ENCODE measurements at regions not wholly inside any gene's neighbourhood (a gene's known extent, or its start where the extent isn't known, plus 50 kb on each side); places are given as distances from the start of the nearest gene placed in this dataset.

DNA sequence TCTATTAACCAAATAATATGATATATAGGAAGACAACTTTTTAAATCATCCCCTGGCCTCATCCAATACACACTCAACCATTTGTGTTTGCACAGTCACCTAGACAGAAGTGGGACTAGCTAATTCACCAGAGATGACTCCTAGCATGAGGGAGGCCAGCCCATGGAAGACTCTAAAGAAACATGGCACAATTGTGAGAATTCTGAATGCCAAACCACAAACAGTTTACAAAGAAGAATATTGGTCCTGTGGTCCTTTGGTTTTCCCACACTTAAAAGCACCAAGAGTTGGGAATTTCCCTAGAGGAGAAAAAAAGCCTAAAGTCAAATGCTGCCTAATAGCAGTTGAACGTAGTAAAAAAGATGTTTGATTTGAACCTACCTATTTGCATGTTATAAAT, 609.9 kb downstream of the ACTL7B start:
- no peaks in the 10 kb centered on the region for H3K27me3 Mint-ChIP-seq (ENCODE audit: unreplicated experiment)
- no peaks in the 10 kb centered on the region for H3K9me3 Mint-ChIP-seq (ENCODE audit: low read depth, unreplicated experiment)
- no peaks in the 10 kb centered on the region for H3K4me1 Mint-ChIP-seq (ENCODE audit: low read depth, unreplicated experiment)
- CTCF ChIA-PET, result no interaction called here
- intact Hi-C loops (cut with micrococcal nuclease; ENCODE audit: unreplicated experiment), result no loop called here
- no TSS peak for BruUV-seq (replicated peaks)
- no peak overlapping the region for H3K4me3 Mint-ChIP-seq (ENCODE audit: low read depth, unreplicated experiment)
- H3K36me3 Mint-ChIP-seq (ENCODE audit: insufficient read depth, unreplicated experiment), result no peaks in the 10 kb centered on the region
- no peak for DNase-seq
- no peak overlapping the region for H3K27ac Mint-ChIP-seq (ENCODE audit: unreplicated experiment)
- TF ChIP-seq, protein P1, sequence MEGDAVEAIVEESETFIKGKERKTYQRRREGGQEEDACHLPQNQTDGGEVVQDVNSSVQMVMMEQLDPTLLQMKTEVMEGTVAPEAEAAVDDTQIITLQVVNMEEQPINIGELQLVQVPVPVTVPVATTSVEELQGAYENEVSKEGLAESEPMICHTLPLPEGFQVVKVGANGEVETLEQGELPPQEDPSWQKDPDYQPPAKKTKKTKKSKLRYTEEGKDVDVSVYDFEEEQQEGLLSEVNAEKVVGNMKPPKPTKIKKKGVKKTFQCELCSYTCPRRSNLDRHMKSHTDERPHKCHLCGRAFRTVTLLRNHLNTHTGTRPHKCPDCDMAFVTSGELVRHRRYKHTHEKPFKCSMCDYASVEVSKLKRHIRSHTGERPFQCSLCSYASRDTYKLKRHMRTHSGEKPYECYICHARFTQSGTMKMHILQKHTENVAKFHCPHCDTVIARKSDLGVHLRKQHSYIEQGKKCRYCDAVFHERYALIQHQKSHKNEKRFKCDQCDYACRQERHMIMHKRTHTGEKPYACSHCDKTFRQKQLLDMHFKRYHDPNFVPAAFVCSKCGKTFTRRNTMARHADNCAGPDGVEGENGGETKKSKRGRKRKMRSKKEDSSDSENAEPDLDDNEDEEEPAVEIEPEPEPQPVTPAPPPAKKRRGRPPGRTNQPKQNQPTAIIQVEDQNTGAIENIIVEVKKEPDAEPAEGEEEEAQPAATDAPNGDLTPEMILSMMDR (IDR thresholded peaks at IDR 0.05; ENCODE audit: unreplicated experiment), result no peak

DNA sequence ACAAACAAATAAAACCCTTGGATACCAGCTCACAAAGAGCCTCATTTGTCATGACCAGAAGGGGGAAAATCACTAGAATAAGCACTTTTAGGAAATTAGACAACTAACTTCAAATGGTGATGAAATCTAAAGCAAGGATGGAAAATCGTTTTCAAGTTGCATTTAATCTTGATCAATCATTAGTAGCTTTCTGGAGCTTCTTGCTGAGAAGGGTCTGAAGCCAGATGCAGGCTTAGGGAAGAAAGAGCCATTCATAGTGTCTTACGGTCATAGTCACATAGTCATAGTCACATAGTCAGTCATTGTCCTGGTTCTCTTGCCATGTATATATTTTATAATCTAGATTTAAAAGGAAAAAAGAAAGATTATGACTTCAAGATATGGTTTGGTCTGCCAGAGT, 610.5 kb downstream of the ACTL7B start:
- BruUV-seq (replicated peaks), result no TSS peak
- intact Hi-C loops (cut with micrococcal nuclease; ENCODE audit: unreplicated experiment), result no loop called here
- Mint-ChIP-seq H3K27ac (ENCODE audit: unreplicated experiment) (no peak overlapping the region), H3K27me3 (ENCODE audit: unreplicated experiment) (no peaks in the 10 kb centered on the region), H3K36me3 (ENCODE audit: insufficient read depth, unreplicated experiment) (no peaks in the 10 kb centered on the region), H3K4me3 (ENCODE audit: low read depth, unreplicated experiment) (no peak overlapping the region), H3K9me3 (ENCODE audit: low read depth, unreplicated experiment) (no peaks in the 10 kb centered on the region), H3K4me1 (ENCODE audit: low read depth, unreplicated experiment) (no peaks in the 10 kb centered on the region)
- TF ChIP-seq, protein P1 (IDR thresholded peaks at IDR 0.05; ENCODE audit: unreplicated experiment), result no peak
- DNase-seq, result no peak
- CTCF ChIA-PET, result no interaction called here

DNA sequence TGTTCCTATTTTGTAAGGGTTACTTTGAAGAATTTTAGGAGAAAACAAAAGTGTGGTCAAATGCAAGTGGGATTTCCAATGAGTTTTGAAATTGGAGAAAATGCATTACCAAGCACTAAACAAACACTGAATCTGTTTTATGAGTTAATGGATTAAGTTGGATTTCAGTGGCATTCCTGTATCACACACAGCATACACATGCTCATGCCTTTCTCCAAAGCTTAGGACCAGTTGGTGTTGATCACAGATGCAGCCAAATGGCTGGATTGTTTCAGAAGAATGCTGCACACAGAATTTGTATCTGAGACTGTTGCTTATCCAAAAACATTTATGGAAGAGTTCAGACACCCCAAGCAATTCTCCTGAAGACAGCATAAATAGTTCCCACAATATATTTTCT, 611.1 kb downstream of the ACTL7B start:
- Mint-ChIP-seq H3K4me3 (ENCODE audit: low read depth, unreplicated experiment) (no peak overlapping the region), H3K36me3 (ENCODE audit: insufficient read depth, unreplicated experiment) (no peaks in the 10 kb centered on the region), H3K27me3 (ENCODE audit: unreplicated experiment) (no peaks in the 10 kb centered on the region), H3K9me3 (ENCODE audit: low read depth, unreplicated experiment) (no peaks in the 10 kb centered on the region), H3K4me1 (ENCODE audit: low read depth, unreplicated experiment) (no peaks in the 10 kb centered on the region), H3K27ac (ENCODE audit: unreplicated experiment) (no peak overlapping the region)
- BruUV-seq (replicated peaks), result no TSS peak
- intact Hi-C loops (cut with micrococcal nuclease; ENCODE audit: unreplicated experiment), result no loop called here
- CTCF ChIA-PET, result no interaction called here
- TF ChIP-seq, protein P1 (IDR thresholded peaks at IDR 0.05; ENCODE audit: unreplicated experiment), result no peak
- DNase-seq, result no peak

DNA sequence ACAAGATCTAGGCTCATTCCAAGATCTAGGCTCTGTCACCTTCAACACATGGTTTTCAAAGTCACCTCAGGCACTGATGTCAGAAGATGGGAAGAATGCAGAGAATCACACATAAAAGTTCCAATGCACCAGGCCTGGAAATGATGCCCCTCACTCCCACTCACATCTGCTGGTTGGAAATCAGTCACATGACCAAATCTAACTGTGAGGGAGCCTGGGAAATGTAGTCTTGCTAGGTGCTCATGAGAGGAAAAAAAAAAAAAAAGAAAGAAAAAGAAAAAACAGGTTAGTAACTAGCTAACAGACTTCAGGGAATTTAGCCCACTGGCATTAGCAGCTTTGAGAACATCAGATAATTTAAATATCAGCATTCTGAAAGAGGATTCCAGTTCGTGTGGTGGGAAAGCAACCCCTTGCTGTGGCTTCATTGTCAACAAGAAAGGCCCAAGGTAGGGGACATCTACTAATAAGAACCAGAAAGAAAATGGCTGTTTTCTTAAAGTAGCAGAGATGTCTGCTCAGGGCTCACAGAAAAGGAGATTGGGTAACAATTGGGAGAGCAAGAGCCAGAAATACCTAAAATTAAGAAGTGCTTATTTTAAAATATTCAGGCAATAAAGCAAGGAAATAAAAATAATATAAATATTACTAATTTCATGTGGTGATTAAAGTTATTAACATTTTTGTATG, 614.3 kb downstream of the ACTL7B start:
- Mint-ChIP-seq H3K4me3 (ENCODE audit: low read depth, unreplicated experiment) (no peak overlapping the region), H3K27ac (ENCODE audit: unreplicated experiment) (no peak overlapping the region), H3K4me1 (ENCODE audit: low read depth, unreplicated experiment) (no peaks in the 10 kb centered on the region), H3K36me3 (ENCODE audit: insufficient read depth, unreplicated experiment) (no peaks in the 10 kb centered on the region), H3K9me3 (ENCODE audit: low read depth, unreplicated experiment) (no peaks in the 10 kb centered on the region), H3K27me3 (ENCODE audit: unreplicated experiment) (no peaks in the 10 kb centered on the region)
- TF ChIP-seq, protein P1 (IDR thresholded peaks at IDR 0.05; ENCODE audit: unreplicated experiment), result no peak
- no TSS peak for BruUV-seq (replicated peaks)
- intact Hi-C loops (cut with micrococcal nuclease; ENCODE audit: unreplicated experiment), result no loop called here
- DNase-seq, result no peak
- CTCF ChIA-PET, result no interaction called here
